ENCODE measurements at regions not wholly inside any gene's neighbourhood (a gene's known extent, or its start where the extent isn't known, plus 50 kb on each side); places are given as distances from the start of the nearest gene placed in this dataset.
"Not testable (repeated sequence)": the region's sequence is repeated elsewhere in the genome, so short reads cannot be mapped to it uniquely, and the experiment has no call there.

- DNase-seq, result no peak
Observed at GRCh38 chr12:124474709-124475108, 92.7 kb downstream of the NCOR2 start.

GRCh38 chr12:124472690-124473279 is 94.6 kb downstream of the NCOR2 start:
- no peak for DNase-seq

- DNase-seq, result no peak
Observed at GRCh38 chr12:124471828-124472227, 95.6 kb downstream of the NCOR2 start.

- no peak for DNase-seq
Observed at GRCh38 chr12:124470806-124471205, 96.6 kb downstream of the NCOR2 start.

GRCh38 chr12:124470139-124470538 is 97.3 kb downstream of the NCOR2 start:
- no peak for DNase-seq

GRCh38 chr12:124469193-124469888 is 98.1 kb downstream of the NCOR2 start:
- peak; percentile 23 for DNase-seq

- not testable (repeated sequence) for DNase-seq
Observed at GRCh38 chr12:124467549-124467948, 99.9 kb downstream of the NCOR2 start.

- peak; percentile 90 for DNase-seq
Observed at GRCh38 chr12:124466216-124467128, 100.9 kb downstream of the NCOR2 start.

GRCh38 chr12:124465473-124465872 is 101.9 kb downstream of the NCOR2 start:
- no peak for DNase-seq

GRCh38 chr12:124464830-124465229 is 102.6 kb downstream of the NCOR2 start:
- no peak for DNase-seq

- no peak for DNase-seq
Observed at GRCh38 chr12:124464062-124464461, 103.3 kb downstream of the NCOR2 start.

- DNase-seq, result no peak
Observed at GRCh38 chr12:124463341-124463921, 104.0 kb downstream of the NCOR2 start.

GRCh38 chr12:124462750-124463149 is 104.7 kb downstream of the NCOR2 start:
- DNase-seq, result no peak

GRCh38 chr12:124461851-124462623 is 105.4 kb downstream of the NCOR2 start:
- DNase-seq, result no peak

- no peak for DNase-seq
Observed at GRCh38 chr12:124461241-124461673, 106.2 kb downstream of the NCOR2 start.

GRCh38 chr12:124460771-124461170 is 106.6 kb downstream of the NCOR2 start:
- no peak for DNase-seq

GRCh38 chr12:124459852-124460645 is 107.4 kb downstream of the NCOR2 start:
- DNase-seq, result no peak

GRCh38 chr12:124458992-124459851 is 108.2 kb downstream of the NCOR2 start:
- no peak for DNase-seq

GRCh38 chr12:124458220-124458991 is 109.0 kb downstream of the NCOR2 start:
- DNase-seq, result no peak
